HS-5 (cell line): ENCODE measurements at regions not wholly inside any gene's neighbourhood (a gene's known extent, or its start where the extent isn't known, plus 50 kb on each side); places are given as distances from the start of the nearest gene placed in this dataset.
A peak's percentile ranks its signal among the peaks of the same experiment; 100 is the strongest.
"Not testable (repeated sequence)": the region's sequence is repeated elsewhere in the genome, so short reads cannot be mapped to it uniquely, and the experiment has no call there.

Source experiments
- DNase-seq: peaks from one replicate; pipeline ENCODE4 v3.0.0-alpha.2; 2012; ENCODE audit warnings: low read depth

GRCh38 chr16:9647981-9648701, 534.1 kb downstream of the GRIN2A start:
- DNase-seq: peak; percentile 22

- DNase-seq: no peak
Measured at GRCh38 chr16:9650284-9650683, 531.9 kb downstream of the GRIN2A start.

GRCh38 chr16:9655051-9655450, 527.2 kb downstream of the GRIN2A start:
- no peak for DNase-seq

- DNase-seq: no peak
Measured at GRCh38 chr16:9657641-9658040, 524.6 kb downstream of the GRIN2A start.

- no peak for DNase-seq
Measured at GRCh38 chr16:9658164-9658563, 524.1 kb downstream of the GRIN2A start.

GRCh38 chr16:9658586-9658985, 523.6 kb downstream of the GRIN2A start:
- DNase-seq: no peak

- no peak for DNase-seq
Measured at GRCh38 chr16:9660898-9661297, 521.3 kb downstream of the GRIN2A start.

- DNase-seq: no peak
Measured at GRCh38 chr16:9661336-9662017, 520.8 kb downstream of the GRIN2A start.

GRCh38 chr16:9663588-9663987, 518.6 kb downstream of the GRIN2A start:
- no peak for DNase-seq

- DNase-seq: no peak
Measured at GRCh38 chr16:9665851-9666271, 516.4 kb downstream of the GRIN2A start.

- DNase-seq: no peak
Measured at GRCh38 chr16:9666834-9667480, 515.3 kb downstream of the GRIN2A start.

- DNase-seq: no peak
Measured at GRCh38 chr16:9670033-9670432, 512.2 kb downstream of the GRIN2A start.

GRCh38 chr16:9670616-9671015, 511.6 kb downstream of the GRIN2A start:
- DNase-seq: not testable (repeated sequence)

GRCh38 chr16:9676560-9677300, 505.5 kb downstream of the GRIN2A start:
- DNase-seq: not testable (repeated sequence)

- DNase-seq: no peak
Measured at GRCh38 chr16:9677301-9677653, 505.0 kb downstream of the GRIN2A start.

GRCh38 chr16:9679213-9679767, 502.9 kb downstream of the GRIN2A start:
- DNase-seq: no peak

GRCh38 chr16:9680019-9680655, 502.1 kb downstream of the GRIN2A start:
- no peak for DNase-seq

- DNase-seq: no peak
Measured at GRCh38 chr16:9680968-9681367, 501.3 kb downstream of the GRIN2A start.

- DNase-seq: no peak
Measured at GRCh38 chr16:9681508-9681907, 500.7 kb downstream of the GRIN2A start.

GRCh38 chr16:9682320-9682719, 499.9 kb downstream of the GRIN2A start:
- no peak for DNase-seq

GRCh38 chr16:9683677-9684076, 498.6 kb downstream of the GRIN2A start:
- no peak for DNase-seq
